Endodermal cell (in vitro differentiated cells): ENCODE measurements at regions not wholly inside any gene's neighbourhood (a gene's known extent, or its start where the extent isn't known, plus 50 kb on each side); places are given as distances from the start of the nearest gene placed in this dataset.

Experiments used
- DNase-seq: peaks from one replicate; pipeline ENCODE4 v3.0.0-alpha.2; 2017
- H3K27ac ChIP-seq: 2 replicates; pipeline ENCODE4 v1.5.1; 2013; ENCODE audit warnings: mild to moderate bottlenecking, low read depth, low read length, moderate library complexity
- H3K27me3 ChIP-seq: 2 replicates; pipeline ENCODE4 v1.6.1; 2013; ENCODE audit warnings: mild to moderate bottlenecking, low read length, moderate library complexity; ENCODE audit not compliant: insufficient read depth, control insufficient read depth, poor library complexity, severe bottlenecking
- H3K36me3 ChIP-seq: 2 replicates; pipeline ENCODE4 v1.7.0; 2013; ENCODE audit warnings: mild to moderate bottlenecking, low read length, moderate library complexity; ENCODE audit not compliant: control insufficient read depth, insufficient read depth
- H3K4me1 ChIP-seq: one replicate; pipeline ENCODE4 v1.7.0; 2013; ENCODE audit warnings: low read length; ENCODE audit not compliant: control insufficient read depth, insufficient read depth
- H3K4me3 ChIP-seq: 2 replicates; pipeline ENCODE4 v1.5.1; 2013; ENCODE audit warnings: mild to moderate bottlenecking, low read length, moderate library complexity
- H3K9ac ChIP-seq: 2 replicates; pipeline ENCODE4 v1.6.1; 2013; ENCODE audit warnings: mild to moderate bottlenecking, low read length, moderate library complexity; ENCODE audit not compliant: poor library complexity, severe bottlenecking; ENCODE audit errors: extremely low read depth
- H3K9me3 ChIP-seq: 2 replicates; pipeline ENCODE4 v1.6.1; 2013; ENCODE audit warnings: mild to moderate bottlenecking, low read length, moderate library complexity; ENCODE audit not compliant: control insufficient read depth
- H3K27ac Mint-ChIP-seq: 2 replicates; pipeline ENCODE4 v1.8.0; 2020; ENCODE audit warnings: mixed read lengths
- H3K27me3 Mint-ChIP-seq: 2 replicates; pipeline ENCODE4 v1.8.0; 2021; ENCODE audit warnings: mild to moderate bottlenecking, mixed read lengths; ENCODE audit not compliant: insufficient read depth
- H3K36me3 Mint-ChIP-seq: 2 replicates; pipeline ENCODE4 v1.8.0; 2020; ENCODE audit warnings: low read depth, mixed read lengths
- H3K4me1 Mint-ChIP-seq: 2 replicates; pipeline ENCODE4 v1.8.0; 2020; ENCODE audit warnings: mixed read lengths
- H3K4me3 Mint-ChIP-seq: 2 replicates; pipeline ENCODE4 v1.8.0; 2020; ENCODE audit warnings: mild to moderate bottlenecking, moderate library complexity, mixed read lengths
- H3K9me3 Mint-ChIP-seq: 2 replicates; pipeline ENCODE4 v1.8.0; 2020; ENCODE audit warnings: mild to moderate bottlenecking, mixed read lengths
- WGBS, 2 experiments: methylation state at CpG; one replicate each; pipeline versions ENCODE4 v1.1.5 to v1.1.7; 2013; ENCODE audit warnings: missing lambda C conversion rate in 2 of 2, mixed read lengths in 1 of 2; ENCODE audit not compliant: insufficient coverage in 1 of 2, insufficient read length in 1 of 2; 5-methylcytosine and 5-hydroxymethylcytosine counted together
- TF ChIP-seq, protein P1 (sequence below): fragments of 200-600 bp; sonication (generic); conservative IDR thresholded peaks from 2 replicates; pipeline ENCODE4 v1.5.0; 2021; ENCODE audit warnings: antibody characterized with exemption, mild to moderate bottlenecking

- 97 to 100% methylated on average over 1 to 2 of the region's 2 CpGs for WGBS, 2 experiments
- Mint-ChIP-seq H3K27ac (no peak overlapping the region), H3K9me3 (no peaks in the 10 kb centered on the region)
Observed at GRCh38 chr1:112264553-112264952, 131.5 kb upstream of the CTTNBP2NL start.

GRCh38 chr1:112265931-112266330 lies 130.1 kb upstream of the CTTNBP2NL start:
- no peak for DNase-seq
- no peaks in the 10 kb centered on the region for H3K36me3 ChIP-seq
- Mint-ChIP-seq H3K27me3 (peaks cover 16% of the 10 kb centered on the region), H3K9me3 (no peaks in the 10 kb centered on the region), H3K27ac (no peak overlapping the region), H3K36me3 (no peaks in the 10 kb centered on the region), H3K4me3 (no peak overlapping the region), H3K4me1 (no peaks in the 10 kb centered on the region)
- H3K27ac ChIP-seq: no peak overlapping the region
- WGBS, 2 experiments: 74% methylated on average over 1 of the region's 1 CpG; no CpG with 5 or more reads in 1 of the 2 experiments
- H3K27me3 ChIP-seq: peaks cover 22% of the 10 kb centered on the region
- no peaks in the 10 kb centered on the region for H3K9me3 ChIP-seq
- H3K4me1 ChIP-seq: no peaks in the 10 kb centered on the region
- no peak overlapping the region for H3K9ac ChIP-seq
- no peak overlapping the region for H3K4me3 ChIP-seq
- TF ChIP-seq, protein P1, sequence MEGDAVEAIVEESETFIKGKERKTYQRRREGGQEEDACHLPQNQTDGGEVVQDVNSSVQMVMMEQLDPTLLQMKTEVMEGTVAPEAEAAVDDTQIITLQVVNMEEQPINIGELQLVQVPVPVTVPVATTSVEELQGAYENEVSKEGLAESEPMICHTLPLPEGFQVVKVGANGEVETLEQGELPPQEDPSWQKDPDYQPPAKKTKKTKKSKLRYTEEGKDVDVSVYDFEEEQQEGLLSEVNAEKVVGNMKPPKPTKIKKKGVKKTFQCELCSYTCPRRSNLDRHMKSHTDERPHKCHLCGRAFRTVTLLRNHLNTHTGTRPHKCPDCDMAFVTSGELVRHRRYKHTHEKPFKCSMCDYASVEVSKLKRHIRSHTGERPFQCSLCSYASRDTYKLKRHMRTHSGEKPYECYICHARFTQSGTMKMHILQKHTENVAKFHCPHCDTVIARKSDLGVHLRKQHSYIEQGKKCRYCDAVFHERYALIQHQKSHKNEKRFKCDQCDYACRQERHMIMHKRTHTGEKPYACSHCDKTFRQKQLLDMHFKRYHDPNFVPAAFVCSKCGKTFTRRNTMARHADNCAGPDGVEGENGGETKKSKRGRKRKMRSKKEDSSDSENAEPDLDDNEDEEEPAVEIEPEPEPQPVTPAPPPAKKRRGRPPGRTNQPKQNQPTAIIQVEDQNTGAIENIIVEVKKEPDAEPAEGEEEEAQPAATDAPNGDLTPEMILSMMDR: no peak

More at GRCh38 chr1:112264553-112264952, 131.5 kb upstream of the CTTNBP2NL start:
- Histone ChIP-seq H3K27me3 (peaks cover 10% of the 10 kb centered on the region), H3K9me3 (no peaks in the 10 kb centered on the region), H3K4me3 (no peak overlapping the region), H3K9ac (no peak overlapping the region), H3K36me3 (no peaks in the 10 kb centered on the region), H3K4me1 (no peaks in the 10 kb centered on the region), H3K27ac (no peak overlapping the region)
- Mint-ChIP-seq H3K4me1 (no peaks in the 10 kb centered on the region), H3K36me3 (no peaks in the 10 kb centered on the region), H3K4me3 (no peak overlapping the region), H3K27me3 (peaks cover 5% of the 10 kb centered on the region)
- TF ChIP-seq, protein P1: no peak
- DNase-seq: no peak

GRCh38 chr1:112267206-112267605 lies 128.8 kb upstream of the CTTNBP2NL start:
- TF ChIP-seq, protein P1: no peak
- Histone ChIP-seq H3K36me3 (no peaks in the 10 kb centered on the region), H3K27me3 (peaks cover 33% of the 10 kb centered on the region), H3K27ac (no peak overlapping the region), H3K9me3 (no peaks in the 10 kb centered on the region), H3K4me3 (no peak overlapping the region), H3K4me1 (no peaks in the 10 kb centered on the region), H3K9ac (no peak overlapping the region)
- H3K4me1 Mint-ChIP-seq: no peaks in the 10 kb centered on the region
- WGBS, 2 experiments: 86 to 100% methylated on average over 1 of the region's 1 CpG
- H3K9me3 Mint-ChIP-seq: no peaks in the 10 kb centered on the region
- no peak overlapping the region for H3K4me3 Mint-ChIP-seq
- peaks cover 26% of the 10 kb centered on the region for H3K27me3 Mint-ChIP-seq
- no peaks in the 10 kb centered on the region for H3K36me3 Mint-ChIP-seq
- no peak overlapping the region for H3K27ac Mint-ChIP-seq
- no peak for DNase-seq
